ENCODE measurements at regions not wholly inside any gene's neighbourhood (a gene's known extent, or its start where the extent isn't known, plus 50 kb on each side); places are given as distances from the start of the nearest gene placed in this dataset.

- peak overlapping the region; percentile 19 for H3K27ac Mint-ChIP-seq
- peaks cover 23% of the 10 kb centered on the region for H3K4me1 Mint-ChIP-seq
- no peaks in the 10 kb centered on the region for H3K36me3 Mint-ChIP-seq (ENCODE audit: low read depth)
- peak overlapping the region; percentile 25 for H3K4me3 Mint-ChIP-seq
- ATAC-seq (replicated peaks): peak; percentile 64
- no peaks in the 10 kb centered on the region for H3K27me3 Mint-ChIP-seq
- H3K9me3 Mint-ChIP-seq: peaks cover 7% of the 10 kb centered on the region
These were observed 208.6 kb downstream of the NFKBIZ start for GRCh38 chr3:102057781-102058421.

GRCh38 chr3:102059145-102059943, 210.0 kb downstream of the NFKBIZ start:
- Mint-ChIP-seq H3K4me3 (peak overlapping the region; percentile 39), H3K27ac (peak overlapping the region; percentile 58)

GRCh38 chr3:102060814-102061213, 211.5 kb downstream of the NFKBIZ start:
- Mint-ChIP-seq H3K27me3 (no peaks in the 10 kb centered on the region), H3K27ac (no peak overlapping the region), H3K4me3 (no peak overlapping the region), H3K4me1 (peaks cover 23% of the 10 kb centered on the region), H3K9me3 (peaks cover 7% of the 10 kb centered on the region), H3K36me3 (ENCODE audit: low read depth) (no peaks in the 10 kb centered on the region)
- ATAC-seq (replicated peaks): no peak

More at GRCh38 chr3:102059145-102059943, 210.0 kb downstream of the NFKBIZ start:
- Mint-ChIP-seq H3K36me3 (ENCODE audit: low read depth) (no peaks in the 10 kb centered on the region), H3K27me3 (no peaks in the 10 kb centered on the region), H3K9me3 (peaks cover 7% of the 10 kb centered on the region), H3K4me1 (peaks cover 23% of the 10 kb centered on the region)
- ATAC-seq (replicated peaks): peak; percentile 48

GRCh38 chr3:102063572-102063971, 214.3 kb downstream of the NFKBIZ start:
- peaks cover 10% of the 10 kb centered on the region for H3K4me1 Mint-ChIP-seq
- H3K27ac Mint-ChIP-seq: no peak overlapping the region
- no peaks in the 10 kb centered on the region for H3K27me3 Mint-ChIP-seq
- no peaks in the 10 kb centered on the region for H3K9me3 Mint-ChIP-seq
- H3K36me3 Mint-ChIP-seq (ENCODE audit: low read depth): no peaks in the 10 kb centered on the region
- ATAC-seq (replicated peaks): no peak
- H3K4me3 Mint-ChIP-seq: no peak overlapping the region

- H3K4me3 Mint-ChIP-seq: no peak overlapping the region
- no peaks in the 10 kb centered on the region for H3K36me3 Mint-ChIP-seq (ENCODE audit: low read depth)
- ATAC-seq (replicated peaks): no peak
- H3K4me1 Mint-ChIP-seq: no peaks in the 10 kb centered on the region
- H3K27me3 Mint-ChIP-seq: no peaks in the 10 kb centered on the region
- H3K9me3 Mint-ChIP-seq: peaks cover 4% of the 10 kb centered on the region
- no peak overlapping the region for H3K27ac Mint-ChIP-seq
These were observed 217.2 kb downstream of the NFKBIZ start for GRCh38 chr3:102066470-102066869.

GRCh38 chr3:102068327-102068726, 219.0 kb downstream of the NFKBIZ start:
- H3K9me3 Mint-ChIP-seq: peaks cover 4% of the 10 kb centered on the region
- no peaks in the 10 kb centered on the region for H3K27me3 Mint-ChIP-seq
- H3K4me1 Mint-ChIP-seq: no peaks in the 10 kb centered on the region
- no peaks in the 10 kb centered on the region for H3K36me3 Mint-ChIP-seq (ENCODE audit: low read depth)
- H3K4me3 Mint-ChIP-seq: no peak overlapping the region
- ATAC-seq (replicated peaks): no peak
- no peak overlapping the region for H3K27ac Mint-ChIP-seq

GRCh38 chr3:102068736-102069135, 219.4 kb downstream of the NFKBIZ start:
- Mint-ChIP-seq H3K27ac (no peak overlapping the region), H3K4me1 (no peaks in the 10 kb centered on the region), H3K4me3 (no peak overlapping the region), H3K27me3 (no peaks in the 10 kb centered on the region), H3K36me3 (ENCODE audit: low read depth) (no peaks in the 10 kb centered on the region), H3K9me3 (peaks cover 4% of the 10 kb centered on the region)
- no peak for ATAC-seq (replicated peaks)

- Mint-ChIP-seq H3K9me3 (peaks cover 4% of the 10 kb centered on the region), H3K4me1 (no peaks in the 10 kb centered on the region), H3K36me3 (ENCODE audit: low read depth) (no peaks in the 10 kb centered on the region), H3K27me3 (no peaks in the 10 kb centered on the region), H3K4me3 (no peak overlapping the region), H3K27ac (no peak overlapping the region)
- ATAC-seq (replicated peaks): peak; percentile 90
These were observed 219.9 kb downstream of the NFKBIZ start for GRCh38 chr3:102069211-102069662.

GRCh38 chr3:102074946-102075345, 225.6 kb downstream of the NFKBIZ start:
- Mint-ChIP-seq H3K27me3 (no peaks in the 10 kb centered on the region), H3K9me3 (peaks cover 4% of the 10 kb centered on the region), H3K27ac (no peak overlapping the region), H3K4me1 (no peaks in the 10 kb centered on the region), H3K36me3 (ENCODE audit: low read depth) (no peaks in the 10 kb centered on the region), H3K4me3 (no peak overlapping the region)
- ATAC-seq (replicated peaks): no peak

- Mint-ChIP-seq H3K9me3 (no peaks in the 10 kb centered on the region), H3K36me3 (ENCODE audit: low read depth) (no peaks in the 10 kb centered on the region)
These were observed 229.1 kb downstream of the NFKBIZ start for GRCh38 chr3:102078401-102078800.

GRCh38 chr3:102078854-102079808, 229.8 kb downstream of the NFKBIZ start:
- no peak for ATAC-seq (replicated peaks)
- H3K4me3 Mint-ChIP-seq: no peak overlapping the region
- H3K4me1 Mint-ChIP-seq: peaks cover 3% of the 10 kb centered on the region
- H3K27me3 Mint-ChIP-seq: no peaks in the 10 kb centered on the region
- H3K9me3 Mint-ChIP-seq: no peaks in the 10 kb centered on the region
- H3K27ac Mint-ChIP-seq: no peak overlapping the region
- H3K36me3 Mint-ChIP-seq (ENCODE audit: low read depth): no peaks in the 10 kb centered on the region

More at GRCh38 chr3:102078401-102078800, 229.1 kb downstream of the NFKBIZ start:
- Mint-ChIP-seq H3K27me3 (no peaks in the 10 kb centered on the region), H3K4me3 (no peak overlapping the region), H3K27ac (no peak overlapping the region), H3K4me1 (peaks cover 3% of the 10 kb centered on the region)
- no peak for ATAC-seq (replicated peaks)

GRCh38 chr3:102079809-102080197, 230.5 kb downstream of the NFKBIZ start:
- H3K9me3 Mint-ChIP-seq: no peaks in the 10 kb centered on the region
- H3K4me3 Mint-ChIP-seq: no peak overlapping the region
- peak; percentile 52 for ATAC-seq (replicated peaks)
- H3K4me1 Mint-ChIP-seq: peaks cover 3% of the 10 kb centered on the region
- H3K27me3 Mint-ChIP-seq: no peaks in the 10 kb centered on the region
- no peaks in the 10 kb centered on the region for H3K36me3 Mint-ChIP-seq (ENCODE audit: low read depth)
- H3K27ac Mint-ChIP-seq: no peak overlapping the region

GRCh38 chr3:102081572-102082289, 232.4 kb downstream of the NFKBIZ start:
- no peak for ATAC-seq (replicated peaks)
- Mint-ChIP-seq H3K9me3 (peaks cover 4% of the 10 kb centered on the region), H3K4me3 (no peak overlapping the region), H3K36me3 (ENCODE audit: low read depth) (no peaks in the 10 kb centered on the region), H3K27ac (no peak overlapping the region), H3K4me1 (peaks cover 15% of the 10 kb centered on the region), H3K27me3 (no peaks in the 10 kb centered on the region)

GRCh38 chr3:102083473-102083872, 234.2 kb downstream of the NFKBIZ start:
- Mint-ChIP-seq H3K4me1 (peaks cover 15% of the 10 kb centered on the region), H3K4me3 (no peak overlapping the region), H3K36me3 (ENCODE audit: low read depth) (no peaks in the 10 kb centered on the region), H3K9me3 (peaks cover 4% of the 10 kb centered on the region), H3K27me3 (no peaks in the 10 kb centered on the region), H3K27ac (no peak overlapping the region)
- ATAC-seq (replicated peaks): no peak

Measured in activated T-helper 17 cell treated with anti-CD3 and anti-CD28 coated beads, Interleukin-2, amount 50 U/mL, for 72 hours (primary cell).